Heart left ventricle (tissue), 13 donors: ENCODE measurements at regions not wholly inside any gene's neighbourhood (a gene's known extent, or its start where the extent isn't known, plus 50 kb on each side); places are given as distances from the start of the nearest gene placed in this dataset.

ENCODE experiments used
- POLR2A ChIP-seq, 2 donors: fragments of 450-650 bp; IDR thresholded peaks; one replicate each; pipeline ENCODE4 v1.6.1; 2017; ENCODE audit warnings: antibody characterized with exemption in 2 of 2, mild to moderate bottlenecking in 2 of 2, moderate library complexity in 2 of 2
- TF ChIP-seq, protein P1 (sequence below), 12 donors: fragments of 200-600 bp; sonication (generic) in 4 of 12; IDR thresholded peaks; one replicate each; pipeline versions ENCODE4 v1.5.0 to v1.8.0; 2018 to 2022; ENCODE audit warnings: antibody characterized with exemption in 12 of 12, mild to moderate bottlenecking in 5 of 12
- donor health status: ischemic (EF 13 %, LVEDD 7.1; RV severe dilation, severe dysfunction).
- donor health status: DM: no; HTN: yes; CAD: no.
- donor health status: DM: no; HTN: no; CAD: no.
- donor health status: ischemic (EF 25% LVEDD 6.9; RV normal size, moderate dysfunction).
- donor health status: ischemic (EF 25% LVEDD 5.7; RV mildly dilated, moderate dysfunction).
- donor health status: ischemic (EF 35%, LVEDD 5.7; RV mildly dilated, moderate dysfunction).
- donor health status: nonischemic (EF 11% LVEDD 7.7; RV severe dilation, severe dysfunction).
- donor health status: DM: yes; HTN: yes; CAD: no.
- donor health status: PGD.
- donor health status: ischemic (EF 29% LVEDD 5.4; RV normal size, mild dysfunction).
- donor health status: nonischemic (EF 23%, LVEDD 6.1; RV moderate dilation, normal function).

DNA sequence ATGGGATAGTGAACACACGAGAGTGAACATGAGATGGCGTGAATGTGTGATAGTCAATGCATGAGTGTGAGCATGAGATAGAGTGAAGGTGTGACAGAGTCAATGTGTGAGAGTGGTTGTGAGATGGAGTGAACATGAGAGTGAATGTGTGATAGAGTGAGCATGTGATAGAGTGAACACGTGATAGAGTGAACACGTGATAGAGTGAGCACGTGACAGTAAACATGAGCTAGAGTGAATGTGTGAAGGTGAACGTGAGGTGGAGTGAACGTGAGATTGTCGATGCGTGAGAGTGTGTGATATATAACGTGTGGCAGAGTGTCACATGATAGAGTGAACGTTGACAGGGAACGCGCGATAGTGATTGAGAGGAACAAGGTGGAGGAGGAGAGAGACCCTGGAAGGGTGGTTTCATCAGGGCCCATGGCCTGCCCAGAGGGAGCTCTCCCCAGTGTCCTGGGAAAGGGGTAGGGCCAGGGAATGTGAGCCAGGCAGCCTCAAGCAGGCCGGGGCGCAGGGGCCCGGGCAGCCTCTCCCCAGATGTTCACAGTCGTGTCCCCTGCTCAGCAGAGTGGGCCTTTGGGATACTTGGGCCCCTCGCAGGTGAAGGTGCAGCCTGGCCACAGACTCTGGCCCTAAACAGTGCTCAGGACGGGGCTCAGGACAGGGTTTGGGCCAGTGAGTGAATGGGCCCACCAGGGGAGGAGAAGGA lies 516.9 kb downstream of the EIPR1 start:
- TF ChIP-seq POLR2A (IDR thresholded peaks at IDR 0.05) = no peak
- TF ChIP-seq, protein P1, sequence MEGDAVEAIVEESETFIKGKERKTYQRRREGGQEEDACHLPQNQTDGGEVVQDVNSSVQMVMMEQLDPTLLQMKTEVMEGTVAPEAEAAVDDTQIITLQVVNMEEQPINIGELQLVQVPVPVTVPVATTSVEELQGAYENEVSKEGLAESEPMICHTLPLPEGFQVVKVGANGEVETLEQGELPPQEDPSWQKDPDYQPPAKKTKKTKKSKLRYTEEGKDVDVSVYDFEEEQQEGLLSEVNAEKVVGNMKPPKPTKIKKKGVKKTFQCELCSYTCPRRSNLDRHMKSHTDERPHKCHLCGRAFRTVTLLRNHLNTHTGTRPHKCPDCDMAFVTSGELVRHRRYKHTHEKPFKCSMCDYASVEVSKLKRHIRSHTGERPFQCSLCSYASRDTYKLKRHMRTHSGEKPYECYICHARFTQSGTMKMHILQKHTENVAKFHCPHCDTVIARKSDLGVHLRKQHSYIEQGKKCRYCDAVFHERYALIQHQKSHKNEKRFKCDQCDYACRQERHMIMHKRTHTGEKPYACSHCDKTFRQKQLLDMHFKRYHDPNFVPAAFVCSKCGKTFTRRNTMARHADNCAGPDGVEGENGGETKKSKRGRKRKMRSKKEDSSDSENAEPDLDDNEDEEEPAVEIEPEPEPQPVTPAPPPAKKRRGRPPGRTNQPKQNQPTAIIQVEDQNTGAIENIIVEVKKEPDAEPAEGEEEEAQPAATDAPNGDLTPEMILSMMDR (IDR thresholded peaks at IDR 0.05) = no peak
